DOHH2 (cell line): ENCODE measurements at regions not wholly inside any gene's neighbourhood (a gene's known extent, or its start where the extent isn't known, plus 50 kb on each side); places are given as distances from the start of the nearest gene placed in this dataset.

Experiments
- H3F3A ChIP-seq: fragments of 200-600 bp; sonication (generic), shearing (Covaris generic); 2 replicates; pipeline ENCODE4 v1.6.0; 2016; ENCODE audit warnings: antibody characterized with exemption, mild to moderate bottlenecking; ENCODE audit not compliant: control insufficient read depth, insufficient read depth
- H3K27ac ChIP-seq: fragments of 200-600 bp; sonication (generic); 2 replicates; pipeline ENCODE4 v1.5.1; 2014; ENCODE audit warnings: low read depth, mild to moderate bottlenecking, low read length, moderate library complexity
- H3K27me3 ChIP-seq: fragments of 200-600 bp; sonication (generic); 2 replicates; pipeline ENCODE4 v1.6.1; 2014; ENCODE audit warnings: mild to moderate bottlenecking, low read length, mixed read lengths; ENCODE audit not compliant: control insufficient read depth
- H3K36me3 ChIP-seq: fragments of 200-600 bp; sonication (generic); 2 replicates; pipeline ENCODE4 v1.6.1; 2014; ENCODE audit warnings: mild to moderate bottlenecking, low read length, moderate library complexity, mixed read lengths; ENCODE audit not compliant: control insufficient read depth
- H3K4me1 ChIP-seq: fragments of 200-600 bp; sonication (generic); 2 replicates; pipeline ENCODE4 v1.6.1; 2014; ENCODE audit warnings: mild to moderate bottlenecking, low read length, mixed read lengths; ENCODE audit not compliant: control insufficient read depth
- H3K4me2 ChIP-seq: fragments of 200-600 bp; sonication (generic); 2 replicates; pipeline ENCODE4 v1.6.0; 2014; ENCODE audit warnings: mild to moderate bottlenecking, low read length, moderate library complexity
- H3K4me3 ChIP-seq: fragments of 200-600 bp; sonication (generic); 2 replicates; pipeline ENCODE4 v1.5.1; 2014; ENCODE audit warnings: mild to moderate bottlenecking, low read length, mixed read lengths
- H3K79me2 ChIP-seq: fragments of 200-600 bp; sonication (generic); 2 replicates; pipeline ENCODE4 v1.6.1; 2014; ENCODE audit warnings: mild to moderate bottlenecking, low read length, mixed read lengths; ENCODE audit not compliant: control insufficient read depth
- H3K9me2 ChIP-seq: fragments of 200-600 bp; sonication (generic); replicated peaks from 2 replicates; pipeline ENCODE4 v1.6.1; 2014; ENCODE audit warnings: mild to moderate bottlenecking, low read length, mixed read lengths; ENCODE audit not compliant: control insufficient read depth
- H3K9me3 ChIP-seq: fragments of 200-600 bp; sonication (generic); 2 replicates; pipeline ENCODE4 v1.6.1; 2014; ENCODE audit warnings: antibody characterized with exemption, low read length, mixed read lengths; ENCODE audit not compliant: control insufficient read depth, insufficient read depth
- H4K20me1 ChIP-seq: fragments of 200-600 bp; sonication (generic); 2 replicates; pipeline ENCODE4 v1.6.0; 2014; ENCODE audit warnings: low read depth, mild to moderate bottlenecking, antibody characterized with exemption, low read length, moderate library complexity; ENCODE audit not compliant: control insufficient read depth, insufficient read depth
- CTCF ChIP-seq: fragments of 200-600 bp; sonication (generic); IDR thresholded peaks from one replicate; pipeline ENCODE4 v1.5.1; 2014; ENCODE audit warnings: antibody characterized with exemption, mild to moderate bottlenecking, low read depth, low read length; ENCODE audit not compliant: poor library complexity, severe bottlenecking
- EZH2phosphoT487 ChIP-seq: fragments of 200-600 bp; sonication (generic); IDR thresholded peaks from 2 replicates; pipeline ENCODE4 v1.6.1; 2017; ENCODE audit warnings: borderline replicate concordance, mild to moderate bottlenecking, antibody characterized with exemption, low read length, moderate library complexity, mixed read lengths

- Histone ChIP-seq H3K27me3 (no peaks in the 10 kb centered on the region), H3K36me3 (no peaks in the 10 kb centered on the region), H3K4me2 (no peak overlapping the region)
Observed at GRCh38 chr7:114293289-114294012, 121.2 kb upstream of the FOXP2 start.

GRCh38 chr7:114279901-114280300 is 134.7 kb upstream of the FOXP2 start:
- no peak overlapping the region for H3K4me3 ChIP-seq
- no peaks in the 10 kb centered on the region for H3K36me3 ChIP-seq
- no peaks in the 10 kb centered on the region for H4K20me1 ChIP-seq
- H3K27ac ChIP-seq: no peak overlapping the region
- no peaks in the 10 kb centered on the region for H3F3A ChIP-seq
- H3K27me3 ChIP-seq: no peaks in the 10 kb centered on the region
- TF ChIP-seq CTCF (no peak), EZH2phosphoT487 (no peak)
- H3K9me2 ChIP-seq: no peaks in the 10 kb centered on the region
- no peaks in the 10 kb centered on the region for H3K4me1 ChIP-seq
- no peaks in the 10 kb centered on the region for H3K79me2 ChIP-seq
- H3K4me2 ChIP-seq: no peak overlapping the region
- H3K9me3 ChIP-seq: no peaks in the 10 kb centered on the region

More at GRCh38 chr7:114293289-114294012, 121.2 kb upstream of the FOXP2 start:
- Histone ChIP-seq H3K79me2 (no peaks in the 10 kb centered on the region), H3K9me2 (no peaks in the 10 kb centered on the region), H3K4me1 (no peaks in the 10 kb centered on the region), H3K9me3 (no peaks in the 10 kb centered on the region), H3F3A (no peaks in the 10 kb centered on the region), H3K4me3 (no peak overlapping the region), H3K27ac (no peak overlapping the region), H4K20me1 (no peaks in the 10 kb centered on the region)
- no peak for TF ChIP-seq EZH2phosphoT487
- TF ChIP-seq CTCF: no peak

GRCh38 chr7:114273218-114273617 is 141.4 kb upstream of the FOXP2 start:
- Histone ChIP-seq H3K27me3 (no peaks in the 10 kb centered on the region), H3F3A (no peaks in the 10 kb centered on the region; the same call in 1 of the 2 replicates), H3K9me3 (no peaks in the 10 kb centered on the region), H3K36me3 (no peaks in the 10 kb centered on the region), H3K4me2 (no peak overlapping the region), H3K79me2 (no peaks in the 10 kb centered on the region), H3K9me2 (no peaks in the 10 kb centered on the region), H4K20me1 (no peaks in the 10 kb centered on the region), H3K4me3 (no peak overlapping the region), H3K4me1 (no peaks in the 10 kb centered on the region), H3K27ac (no peak overlapping the region)
- TF ChIP-seq CTCF (no peak), EZH2phosphoT487 (no peak)
